BLaER1 treated with 17β-estradiol and CSF1 and Interleukin-3, amounts not matched to agents 10 nM and 100 nM (cell line): ENCODE measurements at regions not wholly inside any gene's neighbourhood (a gene's known extent, or its start where the extent isn't known, plus 50 kb on each side); places are given as distances from the start of the nearest gene placed in this dataset.
"Not testable (repeated sequence)": the region's sequence is repeated elsewhere in the genome, so short reads cannot be mapped to it uniquely, and the experiment has no call there.

Source experiments
- H3K27ac ChIP-seq, 11 experiments: shearing (Covaris generic); formaldehyde crosslinking; 2 replicates each; pipeline ENCODE4 v1.8.1; 2022
- H3K27me3 ChIP-seq, 11 experiments: shearing (Covaris generic); formaldehyde crosslinking; 2 replicates each; pipeline ENCODE4 v1.8.1; 2022
- H3K36me3 ChIP-seq, 11 experiments: shearing (Covaris generic); formaldehyde crosslinking; 2 replicates each; pipeline ENCODE4 v1.8.1; 2022
- H3K4me1 ChIP-seq, 10 experiments: shearing (Covaris generic); formaldehyde crosslinking; 2 replicates each; pipeline ENCODE4 v1.8.1; 2022
- H3K4me2 ChIP-seq, 11 experiments: shearing (Covaris generic); formaldehyde crosslinking; 2 replicates each; pipeline ENCODE4 v1.8.1; 2022
- H3K4me3 ChIP-seq, 10 experiments: shearing (Covaris generic); formaldehyde crosslinking; 2 replicates each; pipeline ENCODE4 v1.8.1; 2022
- H3K9ac ChIP-seq, 11 experiments: shearing (Covaris generic); formaldehyde crosslinking; 2 replicates each; pipeline ENCODE4 v1.8.1; 2022
- H3K9me3 ChIP-seq, 11 experiments: shearing (Covaris generic); formaldehyde crosslinking; replicated peaks in 1 of 11; 2 replicates each; pipeline ENCODE4 v1.8.1; 2022
- H4K20me1 ChIP-seq, 11 experiments: shearing (Covaris generic); formaldehyde crosslinking; 2 replicates each; pipeline ENCODE4 v1.8.1; 2022
- Cebpa-rat ChIP-seq, 11 experiments: shearing (Covaris generic); IDR thresholded peaks; 2 replicates each; pipeline ENCODE4 v1.8.1; 2022

GRCh38 chr1:232340446-232340845 lies 289.5 kb downstream of the SIPA1L2 start:
- H3K36me3 ChIP-seq, result no peaks in the 10 kb centered on the region
- peaks cover 8 to 14% (median 10%) of the 10 kb centered on the region in 11 experiments; a peak in 21 of 22 replicates for H3K9me3 ChIP-seq
- H3K4me2 ChIP-seq, result no peak overlapping the region
- TF ChIP-seq Cebpa-rat (IDR thresholded peaks at IDR 0.05), result no peak
- no peak overlapping the region for H3K27ac ChIP-seq
- H3K27me3 ChIP-seq, result no peaks in the 10 kb centered on the region
- no peak overlapping the region for H3K4me3 ChIP-seq
- H3K9ac ChIP-seq, result no peak overlapping the region
- H4K20me1 ChIP-seq, result no peaks in the 10 kb centered on the region
- H3K4me1 ChIP-seq, result no peaks in the 10 kb centered on the region

- H3K4me2 ChIP-seq, result no peak overlapping the region
- no peak for TF ChIP-seq Cebpa-rat (IDR thresholded peaks at IDR 0.05)
- H3K9ac ChIP-seq, result no peak overlapping the region
- no peak overlapping the region for H3K27ac ChIP-seq
- no peaks in the 10 kb centered on the region for H3K27me3 ChIP-seq
- no peaks in the 10 kb centered on the region for H3K4me1 ChIP-seq
- H3K4me3 ChIP-seq, result no peak overlapping the region
- no peaks in the 10 kb centered on the region for H3K36me3 ChIP-seq
- H3K9me3 ChIP-seq, result 0 out of 22 replicates have a peak, but pooled peaks cover 0 to under 1% (median 0%) of the 10 kb centered on the region in 11 experiments
- H4K20me1 ChIP-seq, result no peaks in the 10 kb centered on the region
These were observed 290.9 kb downstream of the SIPA1L2 start for GRCh38 chr1:232339073-232339472.

- peaks cover 4 to 25% (median 11%) of the 10 kb centered on the region in 11 experiments; a peak in 21 of 22 replicates for H3K9me3 ChIP-seq
- no peaks in the 10 kb centered on the region for H3K4me1 ChIP-seq
- H3K9ac ChIP-seq, result no peak overlapping the region
- no peak overlapping the region for H3K4me3 ChIP-seq
- no peaks in the 10 kb centered on the region for H3K36me3 ChIP-seq
- TF ChIP-seq Cebpa-rat (IDR thresholded peaks at IDR 0.05), result no peak
- no peaks in the 10 kb centered on the region for H3K27me3 ChIP-seq
- H3K4me2 ChIP-seq, result no peak overlapping the region
- H3K27ac ChIP-seq, result no peak overlapping the region
- no peaks in the 10 kb centered on the region for H4K20me1 ChIP-seq
These were observed 294.1 kb downstream of the SIPA1L2 start for GRCh38 chr1:232335741-232336293.

GRCh38 chr1:232335261-232335660 lies 294.7 kb downstream of the SIPA1L2 start:
- no peak for TF ChIP-seq Cebpa-rat (IDR thresholded peaks at IDR 0.05)
- Histone ChIP-seq H3K27ac (no peak overlapping the region), H3K27me3 (no peaks in the 10 kb centered on the region), H3K36me3 (no peaks in the 10 kb centered on the region), H3K9ac (no peak overlapping the region), H4K20me1 (no peaks in the 10 kb centered on the region), H3K4me1 (no peaks in the 10 kb centered on the region), H3K4me2 (no peak overlapping the region), H3K9me3 (peaks cover 8 to 30% (median 17%) of the 10 kb centered on the region in 11 experiments; a peak in 21 of 22 replicates), H3K4me3 (no peak overlapping the region)

- H3K27me3 ChIP-seq, result no peaks in the 10 kb centered on the region
- H3K4me1 ChIP-seq, result no peaks in the 10 kb centered on the region
- no peaks in the 10 kb centered on the region for H4K20me1 ChIP-seq
- TF ChIP-seq Cebpa-rat (IDR thresholded peaks at IDR 0.05), result no peak
- H3K9me3 ChIP-seq, result peaks cover 12 to 35% (median 18%) of the 10 kb centered on the region in 11 experiments; a peak in 21 of 22 replicates
- no peaks in the 10 kb centered on the region for H3K36me3 ChIP-seq
- no peak overlapping the region for H3K4me2 ChIP-seq
- no peak overlapping the region for H3K9ac ChIP-seq
- no peak overlapping the region for H3K4me3 ChIP-seq
- no peak overlapping the region for H3K27ac ChIP-seq
These were observed 295.1 kb downstream of the SIPA1L2 start for GRCh38 chr1:232334811-232335210.

GRCh38 chr1:232334246-232334645 lies 295.7 kb downstream of the SIPA1L2 start:
- Histone ChIP-seq H4K20me1 (no peaks in the 10 kb centered on the region), H3K36me3 (no peaks in the 10 kb centered on the region), H3K9me3 (peaks cover 12 to 35% (median 18%) of the 10 kb centered on the region in 11 experiments; a peak in 21 of 22 replicates), H3K4me3 (no peak overlapping the region), H3K27ac (no peak overlapping the region), H3K9ac (no peak overlapping the region), H3K27me3 (no peaks in the 10 kb centered on the region), H3K4me1 (no peaks in the 10 kb centered on the region), H3K4me2 (no peak overlapping the region)
- TF ChIP-seq Cebpa-rat (IDR thresholded peaks at IDR 0.05), result no peak

- Histone ChIP-seq H3K9me3 (peaks cover 12 to 35% (median 18%) of the 10 kb centered on the region in 11 experiments; a peak in 21 of 22 replicates), H4K20me1 (no peaks in the 10 kb centered on the region), H3K4me3 (no peak overlapping the region), H3K9ac (no peak overlapping the region), H3K27me3 (no peaks in the 10 kb centered on the region), H3K4me1 (no peaks in the 10 kb centered on the region), H3K4me2 (no peak overlapping the region), H3K36me3 (no peaks in the 10 kb centered on the region), H3K27ac (no peak overlapping the region)
- no peak for TF ChIP-seq Cebpa-rat (IDR thresholded peaks at IDR 0.05)
These were observed 296.5 kb downstream of the SIPA1L2 start for GRCh38 chr1:232333419-232333767.

GRCh38 chr1:232332710-232333418 lies 297.1 kb downstream of the SIPA1L2 start:
- H3K4me3 ChIP-seq, H3K27ac ChIP-seq, H3K4me1 ChIP-seq, H3K4me2 ChIP-seq, H4K20me1 ChIP-seq, H3K36me3 ChIP-seq, H3K27me3 ChIP-seq, H3K9ac ChIP-seq: not testable (repeated sequence)
- peaks cover 12 to 35% (median 18%) of the 10 kb centered on the region in 11 experiments; a peak in 21 of 22 replicates for H3K9me3 ChIP-seq

- Histone ChIP-seq H3K27me3 (no peaks in the 10 kb centered on the region), H3K36me3 (no peaks in the 10 kb centered on the region), H3K27ac (no peak overlapping the region), H3K4me2 (no peak overlapping the region), H3K4me1 (no peaks in the 10 kb centered on the region), H3K9ac (no peak overlapping the region), H3K9me3 (peaks cover 12 to 35% (median 18%) of the 10 kb centered on the region in 11 experiments; a peak in 21 of 22 replicates), H4K20me1 (no peaks in the 10 kb centered on the region), H3K4me3 (no peak overlapping the region)
- TF ChIP-seq Cebpa-rat (IDR thresholded peaks at IDR 0.05), result no peak
These were observed 300.7 kb downstream of the SIPA1L2 start for GRCh38 chr1:232329103-232329813.
